ENCODE measurements at regions not wholly inside any gene's neighbourhood (a gene's known extent, or its start where the extent isn't known, plus 50 kb on each side); places are given as distances from the start of the nearest gene placed in this dataset.

GRCh38 chr6:56802584-56802983, 152.3 kb upstream of the BEND6 start:
- DNase-seq (ENCODE audit: low spot score) = no peak
- Histone ChIP-seq H3K27me3 (no peaks in the 10 kb centered on the region), H3K27ac (peak overlapping the region in 1 of 2 donors; percentile 68), H3K4me3 (no peak overlapping the region), H3K4me1 (peaks cover 0 to 55% of the 10 kb centered on the region in 2 donors), H3K36me3 (no peaks in the 10 kb centered on the region), H3K9me3 (no peaks in the 10 kb centered on the region)
- no peak for TF ChIP-seq CTCF (IDR thresholded peaks at IDR 0.05)

- Histone ChIP-seq H3K27ac (peak overlapping the region in 1 of 2 donors; percentile 88), H3K4me1 (peaks cover 0 to 73% of the 10 kb centered on the region in 2 donors), H3K27me3 (no peaks in the 10 kb centered on the region), H3K4me3 (no peak overlapping the region), H3K9me3 (no peaks in the 10 kb centered on the region), H3K36me3 (no peaks in the 10 kb centered on the region)
- no peak for TF ChIP-seq CTCF (IDR thresholded peaks at IDR 0.05)
- no peak for DNase-seq (ENCODE audit: low spot score)
These were observed 154.9 kb upstream of the BEND6 start for GRCh38 chr6:56799989-56800388.

- H3K4me3 ChIP-seq = no peak overlapping the region
- peaks cover 0 to 66% of the 10 kb centered on the region in 2 donors for H3K4me1 ChIP-seq
- H3K27me3 ChIP-seq = no peaks in the 10 kb centered on the region
- H3K36me3 ChIP-seq = no peaks in the 10 kb centered on the region
- no peaks in the 10 kb centered on the region for H3K9me3 ChIP-seq
- TF ChIP-seq CTCF (IDR thresholded peaks at IDR 0.05) = no peak
- peak overlapping the region; percentile 52 to 88 for H3K27ac ChIP-seq
- DNase-seq (ENCODE audit: low spot score) = no peak
These were observed 155.5 kb upstream of the DST start for GRCh38 chr6:56798163-56798562.

- no peak for TF ChIP-seq CTCF (IDR thresholded peaks at IDR 0.05)
- H3K36me3 ChIP-seq = no peaks in the 10 kb centered on the region
- peak overlapping the region in 1 of 2 donors; percentile 88 for H3K27ac ChIP-seq
- H3K4me1 ChIP-seq = peaks cover 0 to 57% of the 10 kb centered on the region in 2 donors
- H3K9me3 ChIP-seq = no peaks in the 10 kb centered on the region
- no peak overlapping the region for H3K4me3 ChIP-seq
- no peaks in the 10 kb centered on the region for H3K27me3 ChIP-seq
- no peak for DNase-seq (ENCODE audit: low spot score)
These were observed 153.5 kb upstream of the DST start for GRCh38 chr6:56796196-56796532.

GRCh38 chr6:56795466-56796195, 152.9 kb upstream of the DST start:
- H3K9me3 ChIP-seq = no peaks in the 10 kb centered on the region
- H3K4me3 ChIP-seq = no peak overlapping the region
- DNase-seq (ENCODE audit: low spot score) = no peak
- no peaks in the 10 kb centered on the region for H3K27me3 ChIP-seq
- peak overlapping the region; percentile 36 to 88 for H3K27ac ChIP-seq
- no peak for TF ChIP-seq CTCF (IDR thresholded peaks at IDR 0.05)
- no peaks in the 10 kb centered on the region for H3K36me3 ChIP-seq
- peaks cover 0 to 62% of the 10 kb centered on the region in 2 donors for H3K4me1 ChIP-seq

GRCh38 chr6:56794421-56794820, 151.7 kb upstream of the DST start:
- no peak for DNase-seq (ENCODE audit: low spot score)
- TF ChIP-seq CTCF (IDR thresholded peaks at IDR 0.05) = no peak
- no peaks in the 10 kb centered on the region for H3K36me3 ChIP-seq
- no peaks in the 10 kb centered on the region for H3K27me3 ChIP-seq
- peak overlapping the region; percentile 36 to 64 for H3K27ac ChIP-seq
- H3K4me1 ChIP-seq = peaks cover 0 to 67% of the 10 kb centered on the region in 2 donors
- no peak overlapping the region for H3K4me3 ChIP-seq
- no peaks in the 10 kb centered on the region for H3K9me3 ChIP-seq

All from right atrium auricular region (tissue), 2 donors.